Activated CD4-positive, alpha-beta memory T cell treated with anti-CD3 and anti-CD28 coated beads for 36 hours (primary cell): ENCODE measurements at regions not wholly inside any gene's neighbourhood (a gene's known extent, or its start where the extent isn't known, plus 50 kb on each side); places are given as distances from the start of the nearest gene placed in this dataset.
"Not testable (repeated sequence)": the region's sequence is repeated elsewhere in the genome, so short reads cannot be mapped to it uniquely, and the experiment has no call there.

Experiments used
- CTCF ChIA-PET: fragments of 350-600 bp; sonication (Branson Sonifier 250); formaldehyde crosslinking; loops from one replicate; lab custom pipeline; 2021; ENCODE audit warnings: antibody characterized with exemption, inconsistent platforms; lab: Charles Lee
- POLR2A ChIA-PET: fragments of 350-600 bp; sonication (Branson Sonifier 250); formaldehyde crosslinking; loops from one replicate; lab custom pipeline; 2021; ENCODE audit warnings: antibody characterized with exemption; lab: Charles Lee
- DNase-seq: peaks from one replicate; pipeline ENCODE4 v3.0.0-alpha.2; 2020
- H3K27ac Mint-ChIP-seq: one replicate; pipeline ENCODE4 v1.8.0; 2021; ENCODE audit warnings: mixed read lengths
- H3K27me3 Mint-ChIP-seq: one replicate; pipeline ENCODE4 v1.8.0; 2021; ENCODE audit warnings: mixed read lengths
- H3K36me3 Mint-ChIP-seq: one replicate; pipeline ENCODE4 v1.8.0; 2021; ENCODE audit warnings: mixed read lengths
- H3K4me1 Mint-ChIP-seq: one replicate; pipeline ENCODE4 v1.8.0; 2021; ENCODE audit warnings: low read depth, mixed read lengths
- H3K4me3 Mint-ChIP-seq: one replicate; pipeline ENCODE4 v1.8.0; 2021; ENCODE audit warnings: mild to moderate bottlenecking, mixed read lengths
- H3K9me3 Mint-ChIP-seq: one replicate; pipeline ENCODE4 v1.8.0; 2021; ENCODE audit warnings: mixed read lengths
- intact Hi-C: fragments of 100-400 bp; cut with micrococcal nuclease; formaldehyde crosslinking; loops from one replicate; pipeline ENCODE4 v1.15.1; 2023

DNA sequence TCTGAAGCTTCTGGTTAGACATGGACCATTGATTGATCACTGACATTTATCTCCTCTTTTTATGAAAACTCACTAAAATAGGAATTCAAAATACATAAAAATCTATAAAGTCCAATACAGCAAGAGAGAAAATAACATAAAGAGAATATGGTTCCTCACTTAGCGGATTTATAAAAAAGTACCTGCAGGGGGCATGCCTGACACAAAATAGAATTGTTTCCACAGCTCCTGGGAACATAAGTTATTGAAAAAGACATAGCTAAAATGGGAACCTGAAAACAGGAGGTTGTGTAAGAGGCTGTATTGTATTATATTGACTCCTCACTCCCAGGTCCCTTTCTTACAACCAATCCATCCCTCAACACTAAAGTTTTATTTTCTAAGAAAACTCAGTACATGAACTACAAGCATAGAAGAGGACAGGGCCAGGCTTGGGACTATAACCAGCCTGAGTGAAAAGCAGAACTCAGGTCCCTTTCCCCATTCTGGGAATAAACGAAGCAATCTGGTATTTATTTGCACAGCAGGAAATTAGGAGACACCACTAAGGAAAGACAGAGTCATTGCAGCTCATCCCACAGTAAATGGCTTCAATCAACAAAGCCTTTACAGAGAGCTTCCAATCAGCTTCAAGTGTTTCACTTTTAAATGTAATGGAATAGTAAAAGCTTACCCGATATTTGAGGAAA, 121.1 kb upstream of the NDST4 start:
- H3K4me3 Mint-ChIP-seq = no peak overlapping the region
- H3K4me1 Mint-ChIP-seq = no peaks in the 10 kb centered on the region
- ChIA-PET POLR2A (no interaction called here), CTCF (interaction anchor here (0.6 to 1.1 kb wide), 3 partner anchors 359 to 1337 kb away, joined by 3 to 4 read pairs (median 3); no protein-coding TSS in a partner anchor)
- H3K9me3 Mint-ChIP-seq = no peaks in the 10 kb centered on the region
- no peaks in the 10 kb centered on the region for H3K36me3 Mint-ChIP-seq
- no peaks in the 10 kb centered on the region for H3K27me3 Mint-ChIP-seq
- no peak for DNase-seq
- intact Hi-C loops = no loop called here
- H3K27ac Mint-ChIP-seq = no peak overlapping the region

DNA sequence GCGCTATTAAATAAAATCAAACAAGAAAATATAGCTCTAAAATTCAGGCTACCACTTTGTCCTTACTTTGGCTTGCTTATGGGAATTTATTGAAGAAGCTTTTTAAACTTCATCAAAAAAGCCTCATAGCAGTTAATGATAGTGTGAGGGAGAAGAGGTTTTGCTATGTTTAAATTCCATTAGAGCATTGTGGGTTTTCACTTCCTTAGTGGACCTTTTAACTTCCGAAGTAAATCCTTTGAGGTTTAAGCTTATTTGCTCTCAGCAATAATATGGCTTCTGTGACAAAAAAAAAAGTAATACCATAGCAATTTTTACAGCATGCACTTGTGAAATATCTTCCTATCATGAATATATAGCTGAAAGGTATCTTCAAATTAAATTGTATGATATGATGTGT, 120.2 kb upstream of the NDST4 start:
- ChIA-PET CTCF (interaction anchor here (0.6 kb wide), 1 partner anchor 360 kb away, joined by 3 read pairs; no protein-coding TSS in a partner anchor), POLR2A (no interaction called here)
- Mint-ChIP-seq H3K9me3 (no peaks in the 10 kb centered on the region), H3K27me3 (no peaks in the 10 kb centered on the region), H3K27ac (no peak overlapping the region), H3K4me3 (no peak overlapping the region), H3K36me3 (no peaks in the 10 kb centered on the region), H3K4me1 (no peaks in the 10 kb centered on the region)
- no peak for DNase-seq
- intact Hi-C loops = no loop called here

DNA sequence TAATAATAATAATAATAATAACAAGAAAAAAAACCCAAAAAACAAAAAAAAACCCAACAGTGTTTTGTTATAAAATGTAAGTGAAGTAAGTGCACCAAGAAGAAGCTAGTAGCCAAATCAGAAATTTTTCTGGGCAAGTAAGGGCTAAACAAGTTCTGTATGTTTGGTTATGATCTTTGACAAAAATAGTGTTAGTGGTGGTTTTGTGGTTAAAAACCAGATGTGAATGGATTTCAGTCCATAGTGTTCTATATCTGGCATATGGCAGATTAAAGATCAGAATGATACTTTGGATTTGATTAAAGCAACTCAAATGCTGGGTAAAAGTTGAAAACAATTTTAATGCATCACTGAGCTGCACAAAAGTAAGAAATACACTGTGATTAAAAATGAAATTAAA, 116.5 kb upstream of the NDST4 start:
- Mint-ChIP-seq H3K4me1 (no peaks in the 10 kb centered on the region), H3K36me3 (no peaks in the 10 kb centered on the region), H3K27me3 (no peaks in the 10 kb centered on the region), H3K4me3 (no peak overlapping the region), H3K9me3 (peaks cover 2% of the 10 kb centered on the region), H3K27ac (no peak overlapping the region)
- POLR2A ChIA-PET = no interaction called here
- intact Hi-C loops = no loop called here
- no peak for DNase-seq
- CTCF ChIA-PET = no interaction called here

DNA sequence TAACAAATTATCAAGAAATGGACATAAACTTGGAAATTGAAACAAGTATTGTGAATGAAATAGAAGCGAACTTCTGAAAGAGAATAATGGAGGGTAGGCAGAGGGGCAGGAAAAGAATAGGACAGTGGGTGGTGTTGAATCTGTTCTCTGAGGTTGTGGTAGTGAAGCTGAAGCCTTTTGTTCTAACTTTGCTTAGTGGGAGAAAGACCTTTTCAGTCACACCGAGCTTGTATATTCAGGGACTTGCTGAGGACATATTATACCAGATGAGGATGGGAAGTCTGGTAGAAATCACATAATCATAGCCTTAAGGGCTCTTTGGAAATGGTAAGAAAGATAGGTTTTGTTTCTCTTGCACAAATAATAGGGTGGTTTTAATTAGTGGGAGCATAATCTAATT, 115.4 kb upstream of the NDST4 start:
- no peak overlapping the region for H3K27ac Mint-ChIP-seq
- H3K27me3 Mint-ChIP-seq = no peaks in the 10 kb centered on the region
- H3K4me3 Mint-ChIP-seq = no peak overlapping the region
- CTCF ChIA-PET = no interaction called here
- H3K9me3 Mint-ChIP-seq = peaks cover 2% of the 10 kb centered on the region
- no peaks in the 10 kb centered on the region for H3K36me3 Mint-ChIP-seq
- DNase-seq = no peak
- H3K4me1 Mint-ChIP-seq = no peaks in the 10 kb centered on the region
- intact Hi-C loops = no loop called here
- POLR2A ChIA-PET = no interaction called here

DNA sequence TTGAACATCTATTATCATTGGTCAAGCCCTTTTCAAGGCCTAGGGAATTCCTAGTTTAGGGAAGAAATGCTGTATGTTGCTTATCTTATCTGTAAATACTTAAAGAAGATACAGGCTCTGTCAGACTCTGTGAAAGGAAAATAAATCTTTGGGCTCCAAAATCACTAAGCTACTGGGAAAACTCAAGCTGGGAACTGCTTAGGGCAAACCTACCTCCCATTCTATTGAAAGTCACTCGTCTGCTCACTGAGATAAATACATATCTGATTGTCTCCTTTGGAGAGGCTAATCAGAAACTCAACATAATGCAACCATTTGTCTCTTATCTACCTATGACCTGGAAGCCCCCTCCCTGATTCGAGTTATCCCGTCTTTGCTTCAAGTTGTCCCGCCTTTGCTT, 108.6 kb upstream of the NDST4 start:
- DNase-seq = no peak
- POLR2A ChIA-PET = no interaction called here
- no peaks in the 10 kb centered on the region for H3K4me1 Mint-ChIP-seq
- H3K36me3 Mint-ChIP-seq = no peaks in the 10 kb centered on the region
- intact Hi-C loops = no loop called here
- no peak overlapping the region for H3K4me3 Mint-ChIP-seq
- peaks cover 2% of the 10 kb centered on the region for H3K9me3 Mint-ChIP-seq
- CTCF ChIA-PET = no interaction called here
- H3K27ac Mint-ChIP-seq = no peak overlapping the region
- H3K27me3 Mint-ChIP-seq = no peaks in the 10 kb centered on the region

DNA sequence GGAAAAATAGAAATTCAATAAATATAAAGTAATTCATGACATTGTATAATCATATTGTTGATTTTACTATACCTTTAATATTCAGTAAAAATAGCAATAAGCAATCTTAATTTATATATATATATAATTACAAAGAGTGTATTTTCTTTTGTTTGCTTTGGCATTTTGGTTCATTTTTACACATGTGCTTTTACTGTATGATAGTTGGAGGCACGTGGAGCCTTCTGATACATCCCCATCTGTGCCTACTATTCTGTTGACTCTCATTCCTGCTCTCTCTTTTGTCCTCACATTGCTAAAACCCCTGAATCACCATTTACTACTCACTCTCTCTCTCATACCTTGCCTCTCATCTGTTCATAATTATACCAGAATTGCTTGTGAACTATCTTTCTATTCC, 106.4 kb upstream of the NDST4 start:
- intact Hi-C loops = no loop called here
- no peaks in the 10 kb centered on the region for H3K27me3 Mint-ChIP-seq
- POLR2A ChIA-PET = no interaction called here

DNA sequence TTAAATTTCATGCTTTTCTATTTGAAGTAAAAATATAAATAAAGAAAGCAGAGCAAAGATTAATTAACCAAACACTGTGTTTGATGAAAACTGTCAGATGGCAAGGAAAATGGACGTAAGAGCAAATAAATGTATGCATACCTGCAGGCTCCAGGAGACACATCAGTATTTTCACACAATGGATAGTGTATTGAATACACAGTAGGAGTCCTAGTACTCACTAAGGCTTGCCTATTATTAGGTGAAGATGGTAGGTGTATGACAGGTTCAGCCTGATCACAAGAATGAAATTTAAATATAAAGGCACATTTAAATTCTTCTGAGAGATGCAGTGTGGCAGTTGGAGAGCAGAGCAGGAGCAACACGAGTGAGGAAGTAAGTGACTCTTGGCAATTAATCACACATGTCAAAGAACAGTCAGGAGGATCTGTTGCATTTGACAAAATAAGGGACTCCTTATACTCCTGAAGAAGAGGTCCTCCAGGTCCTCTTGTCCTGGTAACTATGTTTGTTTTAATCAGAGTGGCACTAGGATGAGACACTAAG, 106.0 kb upstream of the NDST4 start:
- Mint-ChIP-seq H3K36me3 (no peaks in the 10 kb centered on the region), H3K9me3 (no peaks in the 10 kb centered on the region), H3K4me1 (no peaks in the 10 kb centered on the region), H3K27me3 (no peaks in the 10 kb centered on the region), H3K27ac (no peak overlapping the region), H3K4me3 (no peak overlapping the region)
- ChIA-PET CTCF (no interaction called here), POLR2A (no interaction called here)
- intact Hi-C loops = no loop called here
- DNase-seq = no peak

More for the DNA sequence above, 106.4 kb upstream of the NDST4 start:
- H3K36me3 Mint-ChIP-seq = no peaks in the 10 kb centered on the region
- DNase-seq = no peak
- no peaks in the 10 kb centered on the region for H3K4me1 Mint-ChIP-seq
- no peak overlapping the region for H3K27ac Mint-ChIP-seq
- CTCF ChIA-PET = no interaction called here
- no peak overlapping the region for H3K4me3 Mint-ChIP-seq
- no peaks in the 10 kb centered on the region for H3K9me3 Mint-ChIP-seq

DNA sequence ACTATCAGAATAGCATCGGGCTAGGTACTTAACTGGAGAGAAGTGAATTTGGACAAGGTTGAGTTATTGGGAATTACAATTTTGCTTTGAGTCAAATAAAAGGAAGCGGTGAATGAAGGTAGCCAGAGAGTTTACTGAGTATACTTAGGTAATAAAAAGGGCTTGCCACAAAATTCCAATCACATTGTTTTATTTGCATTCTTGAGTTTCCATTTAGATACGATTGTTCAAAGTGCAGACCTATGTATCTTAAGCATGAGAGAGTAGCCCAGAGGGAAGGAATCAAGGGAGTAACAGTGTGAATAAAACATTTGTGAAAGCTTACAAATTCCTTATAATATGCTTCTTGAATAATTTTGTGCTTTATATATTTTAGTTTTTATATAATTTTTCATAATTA, 102.5 kb upstream of the NDST4 start:
- Mint-ChIP-seq H3K27ac (no peak overlapping the region), H3K36me3 (no peaks in the 10 kb centered on the region), H3K4me1 (no peaks in the 10 kb centered on the region), H3K9me3 (no peaks in the 10 kb centered on the region), H3K27me3 (no peaks in the 10 kb centered on the region), H3K4me3 (no peak overlapping the region)
- intact Hi-C loops = no loop called here
- ChIA-PET POLR2A (no interaction called here), CTCF (no interaction called here)
- DNase-seq = no peak

DNA sequence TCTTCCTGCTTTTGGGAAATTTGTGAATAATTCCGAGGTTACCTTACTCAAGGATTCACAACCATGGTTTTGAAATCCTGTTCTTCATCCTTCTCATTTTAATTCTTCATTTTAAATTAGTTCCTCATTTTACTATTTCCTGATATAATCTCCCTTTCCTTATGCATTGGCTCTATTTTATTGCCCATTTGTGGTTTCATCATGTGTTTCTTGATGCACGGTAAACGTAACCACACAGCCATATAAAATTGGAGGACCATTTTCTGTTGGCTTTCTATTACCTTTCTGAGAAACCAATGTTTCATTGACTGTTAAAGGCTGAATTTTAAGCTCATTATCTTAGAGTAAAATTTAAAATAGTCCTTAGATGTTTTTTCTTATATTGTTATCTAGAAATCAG, 100.3 kb upstream of the NDST4 start:
- intact Hi-C loops = no loop called here
- Mint-ChIP-seq H3K27ac (no peak overlapping the region), H3K27me3 (no peaks in the 10 kb centered on the region), H3K4me1 (no peaks in the 10 kb centered on the region), H3K4me3 (no peak overlapping the region), H3K9me3 (peaks cover 5% of the 10 kb centered on the region), H3K36me3 (no peaks in the 10 kb centered on the region)
- no peak for DNase-seq
- CTCF ChIA-PET = no interaction called here
- POLR2A ChIA-PET = no interaction called here

DNA sequence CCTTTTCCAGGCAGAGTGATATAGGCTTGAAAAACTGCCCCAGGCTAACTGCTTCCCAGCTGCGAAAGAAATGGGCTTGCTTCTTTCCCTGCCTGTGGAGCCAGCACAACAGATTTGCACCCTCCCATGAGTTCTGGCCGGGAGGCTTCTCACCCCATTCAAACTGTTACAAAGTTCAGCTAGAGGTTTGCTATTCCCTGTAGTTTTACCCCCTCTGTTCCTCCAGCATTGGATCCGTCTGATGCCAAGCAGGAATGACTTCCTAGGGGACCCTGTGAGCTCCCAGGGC, 87.6 kb upstream of the NDST4 start:
- POLR2A ChIA-PET = no interaction called here
- CTCF ChIA-PET = no interaction called here
- no peaks in the 10 kb centered on the region for H3K36me3 Mint-ChIP-seq
- no peaks in the 10 kb centered on the region for H3K27me3 Mint-ChIP-seq
- no peaks in the 10 kb centered on the region for H3K9me3 Mint-ChIP-seq
- no peak overlapping the region for H3K4me3 Mint-ChIP-seq
- intact Hi-C loops = no loop called here
- no peak for DNase-seq
- H3K4me1 Mint-ChIP-seq = no peaks in the 10 kb centered on the region
- H3K27ac Mint-ChIP-seq = no peak overlapping the region

DNA sequence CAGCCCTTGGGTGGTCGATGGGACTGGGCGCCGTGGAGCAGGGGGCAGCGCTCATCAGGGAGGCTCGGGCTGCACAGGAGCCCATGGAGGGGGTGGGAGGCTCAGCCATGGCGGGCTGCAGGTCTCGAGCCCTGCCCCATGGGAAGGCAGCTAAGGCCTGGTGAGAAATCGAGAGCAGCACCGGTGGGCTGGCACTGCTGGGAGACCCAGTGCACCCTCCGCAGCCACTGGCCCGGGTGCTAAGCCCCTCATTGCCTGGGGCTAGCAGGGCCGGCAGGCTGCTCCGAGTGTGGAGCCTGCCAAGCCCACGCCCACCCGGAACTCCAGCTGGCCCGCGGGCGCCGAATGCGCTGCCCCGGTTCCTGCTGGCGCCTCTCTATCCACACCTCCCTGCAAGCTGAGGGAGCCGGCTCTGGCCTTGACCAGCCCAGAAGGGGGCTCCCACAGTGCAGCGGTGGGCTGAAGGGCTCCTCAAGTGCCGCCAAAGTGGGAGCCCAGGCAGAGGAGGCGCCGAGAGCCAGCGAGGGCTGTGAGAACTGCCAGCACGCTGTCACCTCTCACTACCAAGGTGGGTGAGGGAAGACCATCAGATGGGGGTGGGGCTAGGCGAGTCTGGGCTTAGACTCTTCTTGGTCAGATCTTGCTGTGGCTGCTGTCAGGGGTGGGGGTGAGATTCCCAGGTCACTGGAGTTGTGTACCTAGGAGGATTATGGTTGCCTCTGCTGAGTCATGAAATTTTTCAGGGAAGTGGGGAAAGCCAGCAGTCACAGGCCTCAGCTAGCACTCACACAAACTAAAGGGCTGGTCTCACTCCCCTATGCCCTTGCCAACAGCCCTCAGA, 87.0 kb upstream of the NDST4 start:
- H3K4me3 Mint-ChIP-seq, POLR2A ChIA-PET, H3K36me3 Mint-ChIP-seq, H3K27me3 Mint-ChIP-seq, H3K4me1 Mint-ChIP-seq, intact Hi-C loops, DNase-seq, H3K27ac Mint-ChIP-seq, CTCF ChIA-PET, H3K9me3 Mint-ChIP-seq: not testable (repeated sequence)

DNA sequence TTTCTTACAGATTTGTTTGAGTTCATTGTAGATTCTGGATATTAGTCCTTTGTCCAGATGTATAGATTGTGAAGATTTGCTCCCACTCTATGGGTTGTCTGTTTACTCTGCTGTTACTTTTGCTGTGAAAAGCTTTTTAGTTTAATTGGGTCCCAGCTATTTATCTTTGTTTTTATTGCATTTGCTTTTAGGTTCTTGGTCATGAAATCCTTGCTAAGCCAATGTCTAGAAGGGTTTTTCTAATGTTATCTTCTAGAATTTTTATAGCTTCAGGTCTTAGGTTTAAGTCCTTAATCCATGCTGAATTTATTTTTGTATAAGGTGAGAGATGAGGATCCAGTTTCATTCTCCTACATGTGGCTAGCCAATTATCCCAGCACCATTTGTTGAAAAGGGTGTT, 81.2 kb upstream of the NDST4 start:
- intact Hi-C loops, H3K4me1 Mint-ChIP-seq, H3K36me3 Mint-ChIP-seq, POLR2A ChIA-PET, H3K27me3 Mint-ChIP-seq, H3K27ac Mint-ChIP-seq, DNase-seq, H3K4me3 Mint-ChIP-seq, H3K9me3 Mint-ChIP-seq, CTCF ChIA-PET: not testable (repeated sequence)

DNA sequence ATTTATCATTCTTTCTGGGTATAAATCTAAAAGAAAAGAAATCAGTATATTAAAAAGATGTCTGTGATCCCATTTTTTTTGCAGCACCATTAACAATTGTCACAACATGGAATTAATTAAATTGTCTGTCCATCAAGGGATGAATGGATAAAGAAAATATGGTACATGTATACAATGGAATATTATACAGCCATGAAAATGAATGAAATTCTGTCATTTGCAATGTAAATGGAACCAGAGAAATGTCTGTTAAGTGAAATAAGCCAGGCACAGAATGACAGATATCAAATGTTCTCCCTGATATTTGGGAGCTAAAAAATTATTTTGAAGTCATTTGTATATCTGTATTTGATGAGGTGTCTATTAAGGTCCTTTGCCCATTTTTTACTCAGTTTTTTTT, 77.1 kb upstream of the NDST4 start:
- H3K9me3 Mint-ChIP-seq = no peaks in the 10 kb centered on the region
- no peaks in the 10 kb centered on the region for H3K27me3 Mint-ChIP-seq
- no peak overlapping the region for H3K4me3 Mint-ChIP-seq
- CTCF ChIA-PET = no interaction called here
- no peaks in the 10 kb centered on the region for H3K36me3 Mint-ChIP-seq
- no peak for DNase-seq
- POLR2A ChIA-PET = no interaction called here
- intact Hi-C loops = no loop called here
- H3K4me1 Mint-ChIP-seq = no peaks in the 10 kb centered on the region
- no peak overlapping the region for H3K27ac Mint-ChIP-seq
